Lower lobe of right lung (tissue), 2 donors: ENCODE measurements at regions not wholly inside any gene's neighbourhood (a gene's known extent, or its start where the extent isn't known, plus 50 kb on each side); places are given as distances from the start of the nearest gene placed in this dataset.

Source experiments
- ATAC-seq, 2 donors: fragments of 200-7000 bp; cut with Tn5 transposase; one replicate each; pipeline ENCODE4 v1.9.1; 2020 to 2022; ENCODE audit warnings: mild to moderate bottlenecking in 2 of 2, moderate library complexity in 2 of 2
- DNase-seq: peaks from one replicate; pipeline ENCODE4 v3.0.0-alpha.2; 2020
- H3K27ac ChIP-seq: fragments of 200-600 bp; one replicate; pipeline ENCODE4 v1.8.0; 2022
- H3K27me3 ChIP-seq: fragments of 200-600 bp; one replicate; pipeline ENCODE4 v1.8.0; 2022; ENCODE audit warnings: low read depth
- H3K36me3 ChIP-seq: fragments of 200-600 bp; one replicate; pipeline ENCODE4 v1.8.0; 2022; ENCODE audit warnings: mild to moderate bottlenecking
- H3K4me1 ChIP-seq: fragments of 200-600 bp; one replicate; pipeline ENCODE4 v1.8.0; 2022
- H3K4me3 ChIP-seq: fragments of 200-600 bp; one replicate; pipeline ENCODE4 v1.8.0; 2022; ENCODE audit warnings: mild to moderate bottlenecking
- H3K9me3 ChIP-seq: fragments of 200-600 bp; one replicate; pipeline ENCODE4 v1.8.0; 2022
- intact Hi-C: fragments of 100-400 bp; cut with DNase I; formaldehyde crosslinking; loops from one replicate; pipeline ENCODE4 v1.11.0; 2022
- TF ChIP-seq, protein P1 (sequence below): fragments of 200-600 bp; IDR thresholded peaks from one replicate; pipeline ENCODE4 v1.8.0; 2022; ENCODE audit warnings: antibody characterized with exemption, mild to moderate bottlenecking
- donor health status: DM: no; HTN: yes; CAD: no; lungs with severe emphysema.

DNA sequence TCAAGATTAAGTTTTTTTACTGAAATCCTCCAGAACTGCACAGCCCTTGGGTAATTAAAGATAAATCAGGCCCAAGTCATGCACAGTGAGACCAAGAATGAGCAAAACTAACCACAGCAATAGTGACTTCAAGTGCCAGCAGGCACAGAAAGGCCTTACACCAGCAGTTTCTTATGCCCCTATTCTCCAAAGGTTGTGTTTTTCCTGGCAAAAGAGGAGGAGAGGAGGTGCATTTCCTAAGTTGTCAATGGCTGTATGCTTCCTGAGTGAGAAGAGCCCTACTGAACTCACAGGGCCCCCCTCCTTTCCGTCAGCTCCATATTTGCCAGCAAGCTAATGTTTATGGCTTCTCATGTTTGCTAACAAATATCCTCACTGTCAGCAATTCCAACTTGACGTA lies 418.7 kb upstream of the INTU start:
- no peak overlapping the region for H3K27ac ChIP-seq
- H3K4me1 ChIP-seq = no peaks in the 10 kb centered on the region
- H3K27me3 ChIP-seq = no peaks in the 10 kb centered on the region
- ATAC-seq (peak; percentile 29 to 64), DNase-seq (no peak)
- no peaks in the 10 kb centered on the region for H3K9me3 ChIP-seq
- H3K4me3 ChIP-seq = no peak overlapping the region
- TF ChIP-seq, protein P1, sequence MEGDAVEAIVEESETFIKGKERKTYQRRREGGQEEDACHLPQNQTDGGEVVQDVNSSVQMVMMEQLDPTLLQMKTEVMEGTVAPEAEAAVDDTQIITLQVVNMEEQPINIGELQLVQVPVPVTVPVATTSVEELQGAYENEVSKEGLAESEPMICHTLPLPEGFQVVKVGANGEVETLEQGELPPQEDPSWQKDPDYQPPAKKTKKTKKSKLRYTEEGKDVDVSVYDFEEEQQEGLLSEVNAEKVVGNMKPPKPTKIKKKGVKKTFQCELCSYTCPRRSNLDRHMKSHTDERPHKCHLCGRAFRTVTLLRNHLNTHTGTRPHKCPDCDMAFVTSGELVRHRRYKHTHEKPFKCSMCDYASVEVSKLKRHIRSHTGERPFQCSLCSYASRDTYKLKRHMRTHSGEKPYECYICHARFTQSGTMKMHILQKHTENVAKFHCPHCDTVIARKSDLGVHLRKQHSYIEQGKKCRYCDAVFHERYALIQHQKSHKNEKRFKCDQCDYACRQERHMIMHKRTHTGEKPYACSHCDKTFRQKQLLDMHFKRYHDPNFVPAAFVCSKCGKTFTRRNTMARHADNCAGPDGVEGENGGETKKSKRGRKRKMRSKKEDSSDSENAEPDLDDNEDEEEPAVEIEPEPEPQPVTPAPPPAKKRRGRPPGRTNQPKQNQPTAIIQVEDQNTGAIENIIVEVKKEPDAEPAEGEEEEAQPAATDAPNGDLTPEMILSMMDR = no peak
- no peaks in the 10 kb centered on the region for H3K36me3 ChIP-seq
- intact Hi-C loops = no loop called here

DNA sequence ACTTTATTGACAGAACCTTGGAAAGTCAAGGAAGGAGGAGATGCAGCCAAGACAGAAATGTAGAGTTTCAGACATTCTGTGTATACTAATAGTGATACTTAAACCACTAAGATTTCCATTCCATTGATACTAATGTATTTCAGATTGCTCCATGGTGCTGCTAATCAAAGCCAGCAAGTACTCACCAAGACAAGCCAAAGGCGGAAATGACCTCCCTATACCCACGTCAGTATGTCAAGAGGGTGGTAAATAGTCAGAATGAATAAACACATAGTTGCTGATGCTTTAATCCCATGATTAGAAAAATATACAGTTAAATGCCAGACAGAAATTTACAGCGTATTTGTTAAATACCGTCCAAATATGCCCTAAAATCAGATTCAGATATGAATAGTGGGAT lies 417.8 kb upstream of the INTU start:
- DNase-seq (no peak), ATAC-seq (no peak)
- Histone ChIP-seq H3K27me3 (no peaks in the 10 kb centered on the region), H3K4me3 (no peak overlapping the region), H3K9me3 (no peaks in the 10 kb centered on the region), H3K36me3 (no peaks in the 10 kb centered on the region), H3K4me1 (no peaks in the 10 kb centered on the region), H3K27ac (no peak overlapping the region)
- TF ChIP-seq, protein P1 = no peak
- intact Hi-C loops = no loop called here

DNA sequence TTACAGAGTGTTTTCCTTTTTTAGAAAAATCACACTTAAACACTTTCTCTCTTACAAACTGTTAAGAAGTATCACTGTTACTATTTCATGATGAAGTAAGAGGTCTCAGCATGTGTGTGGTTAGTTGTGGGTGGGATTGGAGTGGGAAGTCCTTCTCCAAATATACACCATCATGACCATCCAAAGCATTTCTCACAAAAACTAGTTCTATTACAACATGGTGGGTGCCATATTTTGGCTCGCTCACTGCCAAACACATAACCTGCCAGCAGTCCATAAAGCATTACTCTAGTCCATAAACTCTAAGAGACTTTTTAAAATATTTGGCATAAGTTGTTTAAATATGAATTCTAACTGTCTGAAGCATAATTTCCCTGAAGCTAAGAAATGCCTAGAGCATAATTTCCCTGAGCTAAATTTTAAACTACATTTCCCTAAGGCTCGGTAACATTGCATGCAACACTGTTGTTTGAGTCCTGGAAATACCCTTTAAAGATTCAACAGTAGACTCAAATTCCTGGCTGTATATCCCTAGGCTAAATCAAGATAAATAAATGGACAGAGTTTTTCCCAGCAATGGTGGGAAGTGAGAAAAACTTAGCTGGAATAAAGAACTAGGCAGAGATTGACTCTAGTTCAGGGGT lies 415.0 kb upstream of the INTU start:
- intact Hi-C loops = no loop called here
- H3K27ac ChIP-seq = no peak overlapping the region
- DNase-seq (no peak), ATAC-seq (no peak)
- no peak overlapping the region for H3K4me3 ChIP-seq
- H3K36me3 ChIP-seq = no peaks in the 10 kb centered on the region
- no peaks in the 10 kb centered on the region for H3K9me3 ChIP-seq
- no peaks in the 10 kb centered on the region for H3K27me3 ChIP-seq
- TF ChIP-seq, protein P1 = no peak
- no peaks in the 10 kb centered on the region for H3K4me1 ChIP-seq

DNA sequence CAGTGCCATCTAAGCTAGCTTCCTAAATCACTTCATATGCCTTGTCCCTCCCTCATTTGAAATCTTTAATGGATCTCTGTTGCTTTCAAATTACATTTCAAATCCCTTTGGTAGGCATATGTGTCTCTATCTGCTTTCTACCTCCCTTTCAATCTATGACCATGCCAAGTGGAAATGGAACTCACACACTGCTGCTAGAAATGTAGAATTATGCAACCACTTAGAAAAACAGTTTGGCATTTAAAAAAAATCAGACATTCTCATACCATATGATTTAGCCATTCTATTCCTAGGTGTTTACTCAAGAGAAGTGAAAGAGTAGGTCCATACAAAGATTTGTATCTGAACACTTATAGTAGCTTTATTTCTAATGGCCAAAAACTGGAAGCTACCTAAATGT lies 413.5 kb upstream of the INTU start:
- H3K36me3 ChIP-seq = no peaks in the 10 kb centered on the region
- ATAC-seq = no peak

DNA sequence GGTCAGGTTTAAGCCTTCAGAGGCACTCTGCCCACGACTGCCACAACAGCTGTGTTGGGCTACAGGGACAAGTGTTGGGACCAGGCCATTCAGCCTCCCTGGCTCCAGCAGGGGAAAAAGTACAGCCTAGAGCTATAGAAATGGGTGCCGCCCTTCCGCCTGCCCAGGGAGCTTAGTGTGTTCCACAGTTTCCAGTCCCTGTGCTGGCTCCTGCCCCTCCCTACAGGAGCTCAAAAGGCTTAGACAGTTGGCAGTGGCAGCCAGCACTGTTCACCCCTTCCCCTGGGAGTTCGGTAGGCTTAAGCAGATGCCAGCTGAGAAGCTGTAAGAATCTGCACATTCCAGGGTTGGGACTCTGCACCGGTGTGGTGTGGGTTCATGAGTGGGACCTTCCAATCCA lies 408.2 kb upstream of the INTU start:
- peak in 1 of 2 donors; percentile 25 for ATAC-seq
- intact Hi-C loops = no loop called here
- Histone ChIP-seq H3K27ac (no peak overlapping the region), H3K4me3 (no peak overlapping the region), H3K27me3 (no peaks in the 10 kb centered on the region), H3K9me3 (no peaks in the 10 kb centered on the region), H3K4me1 (no peaks in the 10 kb centered on the region), H3K36me3 (no peaks in the 10 kb centered on the region)
- DNase-seq = no peak
- TF ChIP-seq, protein P1 = no peak

More for the DNA sequence above, 413.5 kb upstream of the INTU start:
- Histone ChIP-seq H3K27ac (no peak overlapping the region), H3K9me3 (no peaks in the 10 kb centered on the region), H3K4me3 (no peak overlapping the region), H3K27me3 (no peaks in the 10 kb centered on the region), H3K4me1 (no peaks in the 10 kb centered on the region)
- TF ChIP-seq, protein P1 = no peak
- intact Hi-C loops = no loop called here
- no peak for DNase-seq
